ENCODE measurements at regions not wholly inside any gene's neighbourhood (a gene's known extent, or its start where the extent isn't known, plus 50 kb on each side); places are given as distances from the start of the nearest gene placed in this dataset.
"Not testable (repeated sequence)": the region's sequence is repeated elsewhere in the genome, so short reads cannot be mapped to it uniquely, and the experiment has no call there.

DNA sequence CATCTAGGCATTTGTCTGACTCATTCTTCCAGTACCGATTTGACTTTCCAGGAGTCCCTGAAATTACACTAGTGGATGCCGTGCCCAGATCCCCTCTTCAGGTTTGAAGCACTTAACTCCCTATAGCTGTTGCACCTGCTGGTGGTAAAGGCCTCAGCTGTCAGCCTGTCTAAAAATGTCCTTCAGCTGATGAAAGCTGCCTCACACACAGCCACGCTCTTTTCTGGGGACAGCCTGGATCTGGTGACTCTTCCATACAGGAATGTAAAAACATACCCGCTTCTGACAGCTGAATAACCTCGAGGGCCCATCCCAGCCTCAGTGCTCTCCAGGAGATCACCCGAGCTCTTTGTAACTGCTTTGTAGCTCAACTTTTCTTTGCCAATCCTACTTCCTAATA lies 534.1 kb upstream of the GRM7 start:
- no peaks in the 10 kb centered on the region for H3K36me3 ChIP-seq
- TF ChIP-seq, protein P1, sequence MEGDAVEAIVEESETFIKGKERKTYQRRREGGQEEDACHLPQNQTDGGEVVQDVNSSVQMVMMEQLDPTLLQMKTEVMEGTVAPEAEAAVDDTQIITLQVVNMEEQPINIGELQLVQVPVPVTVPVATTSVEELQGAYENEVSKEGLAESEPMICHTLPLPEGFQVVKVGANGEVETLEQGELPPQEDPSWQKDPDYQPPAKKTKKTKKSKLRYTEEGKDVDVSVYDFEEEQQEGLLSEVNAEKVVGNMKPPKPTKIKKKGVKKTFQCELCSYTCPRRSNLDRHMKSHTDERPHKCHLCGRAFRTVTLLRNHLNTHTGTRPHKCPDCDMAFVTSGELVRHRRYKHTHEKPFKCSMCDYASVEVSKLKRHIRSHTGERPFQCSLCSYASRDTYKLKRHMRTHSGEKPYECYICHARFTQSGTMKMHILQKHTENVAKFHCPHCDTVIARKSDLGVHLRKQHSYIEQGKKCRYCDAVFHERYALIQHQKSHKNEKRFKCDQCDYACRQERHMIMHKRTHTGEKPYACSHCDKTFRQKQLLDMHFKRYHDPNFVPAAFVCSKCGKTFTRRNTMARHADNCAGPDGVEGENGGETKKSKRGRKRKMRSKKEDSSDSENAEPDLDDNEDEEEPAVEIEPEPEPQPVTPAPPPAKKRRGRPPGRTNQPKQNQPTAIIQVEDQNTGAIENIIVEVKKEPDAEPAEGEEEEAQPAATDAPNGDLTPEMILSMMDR (IDR thresholded peaks at IDR 0.05) = no peak
- no peak for TF ChIP-seq EP300 (IDR thresholded peaks at IDR 0.05)
- TF ChIP-seq POLR2A (IDR thresholded peaks at IDR 0.05) = no peak
- no peak overlapping the region for H3K4me3 ChIP-seq
- WGBS, 3 donors = 72 to 80% (median 80%) methylated on average over 6 of the region's 6 CpGs
- no peaks in the 10 kb centered on the region for H3K9me3 ChIP-seq
- no peak for DNase-seq
- no peaks in the 10 kb centered on the region for H3K4me1 ChIP-seq (ENCODE audit: insufficient read depth)
- H3K27me3 ChIP-seq = no peaks in the 10 kb centered on the region
- H3K27ac ChIP-seq = no peak overlapping the region
- intact Hi-C loops (cut with DNase I) = no loop called here

DNA sequence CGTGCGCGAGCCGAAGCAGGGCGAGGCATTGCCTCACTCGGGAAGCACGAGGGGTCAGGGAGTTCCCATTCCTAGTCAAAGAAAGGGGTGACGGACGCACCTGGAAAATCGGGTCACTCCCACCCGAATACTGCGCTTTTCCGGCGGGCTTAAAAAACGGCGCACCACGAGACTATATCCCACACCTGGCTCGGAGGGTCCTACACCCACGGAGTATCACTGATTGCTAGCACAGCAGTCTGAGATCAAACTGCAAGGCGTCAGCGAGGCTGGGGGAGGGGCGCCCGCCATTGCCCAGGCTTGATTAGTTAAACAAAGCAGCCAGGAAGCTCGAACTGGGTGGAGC lies 520.0 kb upstream of the GRM7 start:
- H3K4me1 ChIP-seq (ENCODE audit: insufficient read depth); intact Hi-C loops (cut with DNase I); H3K4me3 ChIP-seq; H3K27me3 ChIP-seq; DNase-seq; H3K9me3 ChIP-seq; H3K36me3 ChIP-seq; H3K27ac ChIP-seq: not testable (repeated sequence)
- WGBS, 3 donors = 89 to 96% (median 91%) methylated on average over 24 of the region's 24 CpGs

DNA sequence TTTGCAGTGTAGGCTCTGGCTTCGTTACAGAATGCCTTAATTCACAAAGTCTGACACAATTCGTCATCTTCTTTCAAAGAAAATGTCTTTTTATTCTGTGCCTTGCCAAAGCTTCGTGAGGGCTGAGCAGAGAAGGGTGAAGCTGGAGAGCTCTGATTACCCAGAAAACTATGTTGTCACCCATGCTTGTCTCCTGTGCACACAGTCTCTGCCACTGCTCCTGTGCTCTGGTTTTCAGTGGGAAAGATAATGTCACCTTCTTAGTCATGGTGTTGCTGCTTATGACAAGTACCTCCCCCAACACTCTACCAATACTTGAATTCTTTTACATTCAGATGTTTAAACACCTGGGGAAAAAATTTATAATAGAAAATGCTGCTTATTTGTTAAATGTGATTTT lies 509.2 kb upstream of the GRM7 start:
- Histone ChIP-seq H3K4me1 (ENCODE audit: insufficient read depth) (no peaks in the 10 kb centered on the region), H3K9me3 (no peaks in the 10 kb centered on the region), H3K36me3 (no peaks in the 10 kb centered on the region), H3K27ac (no peak overlapping the region), H3K4me3 (no peak overlapping the region), H3K27me3 (no peaks in the 10 kb centered on the region)
- TF ChIP-seq, protein P1 (IDR thresholded peaks at IDR 0.05) = no peak
- TF ChIP-seq POLR2A (IDR thresholded peaks at IDR 0.05) (no peak), EP300 (IDR thresholded peaks at IDR 0.05) (no peak)
- 17 to 24% (median 21%) methylated on average over 3 of the region's 3 CpGs for WGBS, 3 donors
- DNase-seq = no peak
- intact Hi-C loops (cut with DNase I) = no loop called here

DNA sequence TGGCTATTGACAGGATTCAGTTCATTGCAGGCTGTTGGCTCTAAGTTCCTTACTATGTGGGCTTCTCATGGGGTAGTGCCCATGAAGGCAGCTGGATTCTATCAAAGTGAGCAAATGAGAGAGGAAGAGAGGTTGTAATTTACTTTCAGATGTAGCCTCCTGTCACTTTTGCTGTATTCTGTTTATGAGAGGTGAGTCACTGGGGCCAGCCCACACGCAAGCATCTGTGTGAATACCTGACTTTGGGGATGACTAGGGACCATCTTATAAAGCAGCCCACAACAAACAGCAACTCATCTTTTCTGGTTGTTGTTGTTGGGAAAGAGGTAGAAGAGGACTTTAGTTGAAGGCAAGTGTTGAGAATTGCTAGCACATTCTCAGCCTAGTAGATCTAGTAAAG lies 506.3 kb upstream of the GRM7 start:
- DNase-seq = no peak
- Histone ChIP-seq H3K27me3 (no peaks in the 10 kb centered on the region), H3K4me1 (ENCODE audit: insufficient read depth) (no peaks in the 10 kb centered on the region), H3K36me3 (no peaks in the 10 kb centered on the region), H3K4me3 (no peak overlapping the region), H3K27ac (no peak overlapping the region), H3K9me3 (no peaks in the 10 kb centered on the region)
- TF ChIP-seq EP300 (IDR thresholded peaks at IDR 0.05) = no peak
- no peak for TF ChIP-seq POLR2A (IDR thresholded peaks at IDR 0.05)
- TF ChIP-seq, protein P1 (IDR thresholded peaks at IDR 0.05) = no peak
- intact Hi-C loops (cut with DNase I) = no loop called here
- 89 to 100% (median 96%) methylated on average over 1 of the region's 1 CpG for WGBS, 3 donors

DNA sequence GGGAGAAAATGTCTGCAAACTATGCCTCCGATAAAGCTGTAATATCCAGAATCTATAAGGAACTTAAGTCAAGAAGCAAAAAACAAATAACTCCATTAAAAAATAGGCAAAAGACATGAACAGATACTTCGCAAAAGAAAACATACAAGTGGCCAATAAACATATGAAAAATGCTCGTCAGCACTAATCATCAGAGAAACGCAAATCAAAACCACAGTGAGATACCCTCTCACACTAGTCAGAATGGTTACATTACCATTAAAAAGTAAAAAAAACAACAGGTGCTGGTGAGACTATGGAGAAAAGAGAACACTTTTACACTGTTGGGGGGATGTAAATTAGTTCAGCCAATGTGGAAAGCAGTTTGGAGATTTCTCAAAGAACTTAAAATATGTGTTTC lies 498.5 kb upstream of the GRM7 start:
- H3K27me3 ChIP-seq = no peaks in the 10 kb centered on the region
- H3K4me1 ChIP-seq (ENCODE audit: insufficient read depth) = no peaks in the 10 kb centered on the region
- H3K4me3 ChIP-seq = no peak overlapping the region
- no peaks in the 10 kb centered on the region for H3K36me3 ChIP-seq
- H3K9me3 ChIP-seq = no peaks in the 10 kb centered on the region
- no peak for DNase-seq
- no peak for TF ChIP-seq EP300 (IDR thresholded peaks at IDR 0.05)
- TF ChIP-seq POLR2A (IDR thresholded peaks at IDR 0.05) = no peak
- intact Hi-C loops (cut with DNase I) = no loop called here
- H3K27ac ChIP-seq = no peak overlapping the region
- WGBS, 3 donors = 74 to 82% (median 77%) methylated on average over 4 of the region's 4 CpGs

DNA sequence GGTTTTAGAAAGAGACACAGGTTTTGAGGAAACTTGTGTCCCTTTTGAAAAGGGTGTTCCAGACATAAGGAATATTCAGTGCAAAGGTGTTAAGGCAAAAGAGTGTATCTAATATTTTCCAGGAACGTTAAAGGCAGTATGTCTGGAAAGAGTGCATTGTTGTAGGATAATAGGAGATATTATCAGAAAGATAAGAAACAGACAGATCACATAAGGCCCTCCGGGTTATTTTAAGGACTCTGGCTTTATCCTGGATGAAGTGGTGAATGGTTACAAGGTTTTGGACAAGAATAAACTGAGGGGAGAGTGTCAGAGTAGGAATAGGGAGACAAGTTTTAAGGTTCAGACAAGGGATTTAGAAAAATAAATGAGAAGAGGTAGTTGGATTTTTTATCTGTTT lies 493.7 kb upstream of the GRM7 start:
- Histone ChIP-seq H3K4me1 (ENCODE audit: insufficient read depth) (no peaks in the 10 kb centered on the region), H3K36me3 (no peaks in the 10 kb centered on the region), H3K27me3 (no peaks in the 10 kb centered on the region), H3K4me3 (no peak overlapping the region), H3K27ac (no peak overlapping the region), H3K9me3 (no peaks in the 10 kb centered on the region)
- intact Hi-C loops (cut with DNase I) = no loop called here
- TF ChIP-seq POLR2A (IDR thresholded peaks at IDR 0.05) (no peak), EP300 (IDR thresholded peaks at IDR 0.05) (no peak)
- TF ChIP-seq, protein P1 (IDR thresholded peaks at IDR 0.05) = no peak
- WGBS, 3 donors = 62 to 68% (median 66%) methylated on average over 2 of the region's 2 CpGs
- DNase-seq = no peak
